SK-N-SH (cell line): ENCODE measurements at regions not wholly inside any gene's neighbourhood (a gene's known extent, or its start where the extent isn't known, plus 50 kb on each side); places are given as distances from the start of the nearest gene placed in this dataset.

Experiments
- EP300 ChIP-seq, 2 experiments: IDR thresholded peaks; 2 replicates each; pipeline versions ENCODE4 v1.4.0 to v1.6.1; 2012; ENCODE audit warnings: borderline replicate concordance in 1 of 2, low read depth in 1 of 2, low read length in 1 of 2
- POLR2AphosphoS5 ChIP-seq: IDR thresholded peaks from 2 replicates; pipeline ENCODE4 v1.6.1; 2012; ENCODE audit warnings: low read depth, low read length
- SMC3 ChIP-seq: IDR thresholded peaks from 2 replicates; pipeline ENCODE4 v1.6.1; 2012; ENCODE audit warnings: low read depth, low read length, improper control_type of control experiment
- TF ChIP-seq, protein P1 (sequence below): fragments of 200-600 bp; sonication (generic); IDR thresholded peaks from 2 replicates; pipeline ENCODE4 v1.6.1; 2017; ENCODE audit warnings: antibody characterized with exemption, mild to moderate bottlenecking, moderate library complexity

DNA sequence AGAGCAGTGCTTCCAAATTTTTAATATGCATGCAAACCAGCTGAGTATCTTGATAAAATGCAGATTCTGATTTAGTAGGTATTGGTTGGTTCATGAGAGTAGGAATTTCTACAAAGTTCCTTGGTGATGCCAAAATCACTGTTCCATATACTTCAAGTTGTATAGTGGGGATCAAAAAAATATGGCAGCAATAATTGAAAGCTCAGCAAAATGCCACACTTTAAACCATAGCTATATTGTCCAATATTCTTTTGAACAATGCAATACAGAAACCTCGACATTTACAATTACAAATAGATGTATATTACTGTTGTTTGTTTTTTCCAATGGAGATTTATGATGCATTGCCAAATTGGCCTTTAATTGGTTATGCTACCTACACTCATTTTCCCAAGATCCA is 55.7 kb upstream of the NCAM2 start:
- TF ChIP-seq, protein P1, sequence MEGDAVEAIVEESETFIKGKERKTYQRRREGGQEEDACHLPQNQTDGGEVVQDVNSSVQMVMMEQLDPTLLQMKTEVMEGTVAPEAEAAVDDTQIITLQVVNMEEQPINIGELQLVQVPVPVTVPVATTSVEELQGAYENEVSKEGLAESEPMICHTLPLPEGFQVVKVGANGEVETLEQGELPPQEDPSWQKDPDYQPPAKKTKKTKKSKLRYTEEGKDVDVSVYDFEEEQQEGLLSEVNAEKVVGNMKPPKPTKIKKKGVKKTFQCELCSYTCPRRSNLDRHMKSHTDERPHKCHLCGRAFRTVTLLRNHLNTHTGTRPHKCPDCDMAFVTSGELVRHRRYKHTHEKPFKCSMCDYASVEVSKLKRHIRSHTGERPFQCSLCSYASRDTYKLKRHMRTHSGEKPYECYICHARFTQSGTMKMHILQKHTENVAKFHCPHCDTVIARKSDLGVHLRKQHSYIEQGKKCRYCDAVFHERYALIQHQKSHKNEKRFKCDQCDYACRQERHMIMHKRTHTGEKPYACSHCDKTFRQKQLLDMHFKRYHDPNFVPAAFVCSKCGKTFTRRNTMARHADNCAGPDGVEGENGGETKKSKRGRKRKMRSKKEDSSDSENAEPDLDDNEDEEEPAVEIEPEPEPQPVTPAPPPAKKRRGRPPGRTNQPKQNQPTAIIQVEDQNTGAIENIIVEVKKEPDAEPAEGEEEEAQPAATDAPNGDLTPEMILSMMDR, result no peak
- TF ChIP-seq EP300 (IDR thresholded peaks at IDR 0.05; ENCODE audit: borderline replicate concordance in 1 of 2, low read depth in 1 of 2, low read length in 1 of 2) (no peak), SMC3 (no peak), POLR2AphosphoS5 (no peak)
